ENCODE measurements at regions not wholly inside any gene's neighbourhood (a gene's known extent, or its start where the extent isn't known, plus 50 kb on each side); places are given as distances from the start of the nearest gene placed in this dataset.

DNA sequence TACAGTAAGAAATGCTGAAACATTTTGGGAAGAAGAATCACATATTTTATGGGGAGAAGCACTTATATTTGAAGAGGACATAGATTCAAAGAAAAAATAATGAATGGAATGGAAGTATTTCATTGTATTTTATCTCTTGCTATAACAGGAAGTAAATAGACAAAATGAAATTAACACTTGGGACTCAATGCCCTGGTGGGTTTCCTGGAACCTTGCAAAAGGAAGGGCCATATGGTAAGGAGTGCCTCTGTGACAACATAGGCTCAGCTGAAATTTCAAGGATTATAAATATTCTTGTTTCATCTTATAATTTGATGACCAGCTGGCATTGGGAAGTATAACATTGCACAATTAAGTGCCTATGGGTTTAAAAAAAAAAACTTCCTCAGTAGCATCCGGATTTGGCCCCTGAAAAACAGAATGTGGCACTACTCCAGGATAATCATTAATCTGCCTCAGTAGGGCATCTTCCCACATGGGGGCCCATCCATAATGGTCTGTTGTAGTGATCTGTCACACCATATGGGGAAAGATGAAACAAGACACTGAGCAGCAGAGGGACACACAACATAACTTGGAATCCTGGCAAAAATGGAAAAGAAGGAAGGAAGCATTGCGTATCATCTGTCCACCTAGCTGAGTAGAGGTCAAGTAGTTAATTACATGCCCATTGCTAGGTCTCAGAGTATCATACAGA, 321.6 kb downstream of the NDFIP2 start:
- TF ChIP-seq, protein P1, sequence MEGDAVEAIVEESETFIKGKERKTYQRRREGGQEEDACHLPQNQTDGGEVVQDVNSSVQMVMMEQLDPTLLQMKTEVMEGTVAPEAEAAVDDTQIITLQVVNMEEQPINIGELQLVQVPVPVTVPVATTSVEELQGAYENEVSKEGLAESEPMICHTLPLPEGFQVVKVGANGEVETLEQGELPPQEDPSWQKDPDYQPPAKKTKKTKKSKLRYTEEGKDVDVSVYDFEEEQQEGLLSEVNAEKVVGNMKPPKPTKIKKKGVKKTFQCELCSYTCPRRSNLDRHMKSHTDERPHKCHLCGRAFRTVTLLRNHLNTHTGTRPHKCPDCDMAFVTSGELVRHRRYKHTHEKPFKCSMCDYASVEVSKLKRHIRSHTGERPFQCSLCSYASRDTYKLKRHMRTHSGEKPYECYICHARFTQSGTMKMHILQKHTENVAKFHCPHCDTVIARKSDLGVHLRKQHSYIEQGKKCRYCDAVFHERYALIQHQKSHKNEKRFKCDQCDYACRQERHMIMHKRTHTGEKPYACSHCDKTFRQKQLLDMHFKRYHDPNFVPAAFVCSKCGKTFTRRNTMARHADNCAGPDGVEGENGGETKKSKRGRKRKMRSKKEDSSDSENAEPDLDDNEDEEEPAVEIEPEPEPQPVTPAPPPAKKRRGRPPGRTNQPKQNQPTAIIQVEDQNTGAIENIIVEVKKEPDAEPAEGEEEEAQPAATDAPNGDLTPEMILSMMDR (IDR thresholded peaks at IDR 0.05), result no peak
- TF ChIP-seq POLR2A (IDR thresholded peaks at IDR 0.05; ENCODE audit: low read depth) (no peak), POLR2AphosphoS5 (IDR thresholded peaks at IDR 0.05) (no peak), EP300 (IDR thresholded peaks at IDR 0.05) (no peak)

Measured in esophagus muscularis mucosa (tissue), 4 donors.